ENCODE measurements at regions not wholly inside any gene's neighbourhood (a gene's known extent, or its start where the extent isn't known, plus 50 kb on each side); places are given as distances from the start of the nearest gene placed in this dataset.

- H2BK15ac ChIP-seq (ENCODE audit: low read depth, low read length): no peak overlapping the region
- no peak overlapping the region for H3K27ac ChIP-seq (ENCODE audit: insufficient read depth, low read length)
- H4K5ac ChIP-seq (ENCODE audit: low read depth, low read length): no peak overlapping the region
- CTCF ChIA-PET: no interaction called here
- no peak overlapping the region for H3K18ac ChIP-seq (ENCODE audit: low read depth, low read length)
- 62% methylated on average over 4 of the region's 9 CpGs; no CpG with 5 or more reads in 1 of the 2 experiments for WGBS, 2 experiments (ENCODE audit: extremely low coverage in 2 of 2, insufficient read length in 1 of 2)
- no peak overlapping the region for H4K91ac ChIP-seq (ENCODE audit: insufficient read depth, low read depth, low read length)
- H4K8ac ChIP-seq (ENCODE audit: low read depth in 2 of 2, low read length in 2 of 2): no peak overlapping the region
- no peak for TF ChIP-seq MXI1 (IDR thresholded peaks at IDR 0.05; ENCODE audit: borderline replicate concordance, low read depth, low read length)
- TF ChIP-seq FOS (IDR thresholded peaks at IDR 0.05; ENCODE audit: low read depth, low read length): no peak
- TF ChIP-seq CHD1 (IDR thresholded peaks at IDR 0.05; ENCODE audit: low read depth, low read length): no peak
- no peak for TF ChIP-seq USF2 (IDR thresholded peaks at IDR 0.05; ENCODE audit: low read depth, low read length)
- no peak for TF ChIP-seq MAZ (IDR thresholded peaks at IDR 0.05; ENCODE audit: borderline replicate concordance, low read depth, low read length)
- TF ChIP-seq POLR2A (IDR thresholded peaks at IDR 0.05; ENCODE audit: low read depth, low read length): no peak
- no peak for TF ChIP-seq CTCF (conservative IDR thresholded peaks at IDR 0.05; ENCODE audit: low read depth, low read length)
- TF ChIP-seq BHLHE40 (IDR thresholded peaks at IDR 0.05; ENCODE audit: low read depth, low read length): no peak
- no peak for TF ChIP-seq NFE2L2 (IDR thresholded peaks at IDR 0.05; ENCODE audit: low read depth, low read length)
- TF ChIP-seq RAD21 (IDR thresholded peaks at IDR 0.05; ENCODE audit: low read length): no peak
- TF ChIP-seq MAFK (IDR thresholded peaks at IDR 0.05; ENCODE audit: low read depth, low read length): no peak
- no peak for TF ChIP-seq RFX5 (IDR thresholded peaks at IDR 0.05; ENCODE audit: low read depth, low read length)
- TF ChIP-seq SMC3 (IDR thresholded peaks at IDR 0.05; ENCODE audit: low read depth, low read length): no peak
- H3K23ac ChIP-seq (ENCODE audit: low read depth, low read length): no peak overlapping the region
- H2AK5ac ChIP-seq (ENCODE audit: low read depth, low read length): no peak overlapping the region
- H3K36me3 ChIP-seq (ENCODE audit: control insufficient read depth, insufficient read depth, low read length): no peaks in the 10 kb centered on the region
- no peak overlapping the region for H3K9ac ChIP-seq (ENCODE audit: low read depth, low read length)
- no peak overlapping the region for H3K4ac ChIP-seq (ENCODE audit: low read depth, low read length)
- dilution Hi-C loops (cut with HindIII; ENCODE audit: low sequenced_read_pairs, unreplicated experiment): no loop called here
- POLR2A ChIA-PET (ENCODE audit: unreplicated experiment): no interaction called here
- no peaks in the 10 kb centered on the region for H3K9me1 ChIP-seq (ENCODE audit: insufficient read depth, low read length)
- H3K4me3 ChIP-seq (ENCODE audit: insufficient read depth, low read depth, low read length): no peak overlapping the region
- H2BK20ac ChIP-seq (ENCODE audit: low read depth, low read length): no peak overlapping the region
- intact Hi-C loops (cut with micrococcal nuclease): no loop called here
- no peak overlapping the region for H3K4me2 ChIP-seq (ENCODE audit: low read depth, low read length)
- no peak overlapping the region for H2BK120ac ChIP-seq (ENCODE audit: low read depth, low read length)
- in situ Hi-C loops (cut with MboI; ENCODE audit: low sequenced_read_pairs): no loop called here
- ATAC-seq (ENCODE audit: low read depth) (no peak), DNase-seq (no peak)
- H3K79me1 ChIP-seq (ENCODE audit: low read depth in 1 of 2, low read length in 2 of 2): no peaks in the 10 kb centered on the region
- H2BK5ac ChIP-seq (ENCODE audit: low read depth, low read length, poor library complexity, severe bottlenecking): no peak overlapping the region
- H3K56ac ChIP-seq (ENCODE audit: extremely low read depth, insufficient read depth, low read length): no peak overlapping the region
- no TSS peak for BruUV-seq (replicated peaks)
- H2AFZ ChIP-seq (replicated peaks; ENCODE audit: low read length, poor library complexity): no peak overlapping the region
- no peak overlapping the region for H3K14ac ChIP-seq (replicated peaks; ENCODE audit: low read depth, low read length)
- H2AK9ac ChIP-seq (replicated peaks; ENCODE audit: low read depth, low read length, poor library complexity): no peak overlapping the region
- peaks cover 78% of the 10 kb centered on the region for H3K9me3 ChIP-seq (ENCODE audit: control insufficient read depth, insufficient read depth, low read length)
- H3K27me3 ChIP-seq (ENCODE audit: control insufficient read depth, insufficient read depth, low read length): no peaks in the 10 kb centered on the region
- H4K20me1 ChIP-seq (ENCODE audit: insufficient read depth, low read length): no peaks in the 10 kb centered on the region
- H3K4me1 ChIP-seq (ENCODE audit: control insufficient read depth, insufficient read depth, low read length): no peaks in the 10 kb centered on the region
Measured at GRCh38 chr2:2767837-2768236, 436.8 kb upstream of the MYT1L start.
